Ishikawa (cell line): ENCODE measurements at regions not wholly inside any gene's neighbourhood (a gene's known extent, or its start where the extent isn't known, plus 50 kb on each side); places are given as distances from the start of the nearest gene placed in this dataset.

Experiments
- EP300 ChIP-seq: IDR thresholded peaks from 2 replicates; pipeline ENCODE4 v1.6.1; 2012; ENCODE audit warnings: borderline replicate concordance
- FOXM1 ChIP-seq: IDR thresholded peaks from 2 replicates; pipeline ENCODE4 v1.6.1; 2012; ENCODE audit warnings: low read depth, borderline replicate concordance
- NFIC ChIP-seq: IDR thresholded peaks from 2 replicates; pipeline ENCODE4 v1.6.1; 2012

DNA sequence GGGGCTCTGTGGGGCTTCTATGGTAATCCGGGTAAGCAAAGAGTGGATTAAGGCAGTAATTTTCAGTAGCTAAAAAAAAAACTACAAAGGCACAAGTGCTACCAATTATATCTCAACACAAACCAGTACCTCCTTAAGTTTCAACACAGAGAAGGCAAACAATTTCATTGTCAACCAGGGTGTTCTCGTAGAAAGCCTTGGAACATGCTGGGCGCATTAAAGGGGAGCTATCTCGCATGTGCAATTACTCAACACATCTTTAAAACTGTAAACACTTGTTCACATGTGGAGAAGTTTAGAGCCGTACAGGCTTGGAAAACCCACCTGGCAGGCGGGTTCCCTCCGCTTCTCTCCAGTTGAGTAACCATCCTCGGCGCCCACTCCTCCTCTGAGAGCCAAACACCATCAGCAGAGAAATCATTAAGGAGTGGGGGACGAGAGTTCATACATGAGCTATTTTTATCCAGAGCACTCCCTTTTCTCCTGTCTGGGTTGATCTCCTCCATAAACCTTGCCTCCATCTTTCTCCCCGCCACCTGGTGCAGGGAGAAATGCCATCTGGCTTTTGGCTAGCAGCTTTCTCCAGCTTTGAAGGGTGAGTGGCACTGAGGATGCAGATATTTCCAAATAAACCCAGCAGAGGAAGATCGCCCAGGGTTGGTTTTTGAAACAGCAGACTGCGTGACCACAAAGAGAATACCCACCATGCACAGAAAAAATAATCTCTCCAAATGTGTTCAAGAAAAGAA lies 287.1 kb downstream of the WDR11 start:
- TF ChIP-seq EP300 (no peak), FOXM1 (no peak), NFIC (no peak)
